AG04450 (cell line): ENCODE measurements at regions not wholly inside any gene's neighbourhood (a gene's known extent, or its start where the extent isn't known, plus 50 kb on each side); places are given as distances from the start of the nearest gene placed in this dataset.

ENCODE experiments used
- CTCF ChIA-PET: fragments of 300-600, 350-600 bp; formaldehyde crosslinking; extraction: SDS; loops from one replicate; lab custom pipeline; 2022; ENCODE audit warnings: antibody characterized with exemption, inconsistent platforms; lab: Charles Lee
- POLR2A ChIA-PET: fragments of 350-600 bp; formaldehyde crosslinking; extraction: SDS; loops from one replicate; lab custom pipeline; 2021; ENCODE audit warnings: antibody characterized with exemption, inconsistent platforms; lab: Yijun Ruan, JAX
- DNase-seq: peaks from one replicate; pipeline ENCODE4 v3.0.0-alpha.2; 2011; ENCODE audit warnings: low read depth, low spot score
- H3K27ac ChIP-seq: one replicate; pipeline ENCODE4 v1.5.1; 2012; ENCODE audit warnings: low read depth, low read length, control low read depth
- H3K27me3 ChIP-seq: one replicate; pipeline ENCODE4 v1.6.0; 2012; ENCODE audit warnings: low read length; ENCODE audit not compliant: control insufficient read depth, insufficient read depth
- H3K4me3 ChIP-seq: 2 replicates; pipeline ENCODE4 v1.5.1; 2011; ENCODE audit warnings: mild to moderate bottlenecking, low read depth, low read length, control low read depth
- H3K9me3 ChIP-seq: 2 replicates; pipeline ENCODE4 v1.5.1; 2012; ENCODE audit warnings: low read length; ENCODE audit not compliant: control insufficient read depth, insufficient read depth
- CTCF ChIP-seq: IDR thresholded peaks from 2 replicates; pipeline ENCODE4 v1.5.1; 2011; ENCODE audit warnings: low read depth, low read length, control low read depth, inconsistent platforms

GRCh38 chr1:185603158-185603557 lies 131.0 kb upstream of the HMCN1 start:
- ChIA-PET POLR2A (no interaction called here), CTCF (no interaction called here)
- no peak for DNase-seq
- no peak for TF ChIP-seq CTCF
- no peak overlapping the region for H3K27ac ChIP-seq
- H3K9me3 ChIP-seq = no peaks in the 10 kb centered on the region
- no peaks in the 10 kb centered on the region for H3K27me3 ChIP-seq
- H3K4me3 ChIP-seq = no peak overlapping the region

GRCh38 chr1:185601189-185601588 lies 133.0 kb upstream of the HMCN1 start:
- DNase-seq = no peak
- CTCF ChIA-PET = no interaction called here

DNA sequence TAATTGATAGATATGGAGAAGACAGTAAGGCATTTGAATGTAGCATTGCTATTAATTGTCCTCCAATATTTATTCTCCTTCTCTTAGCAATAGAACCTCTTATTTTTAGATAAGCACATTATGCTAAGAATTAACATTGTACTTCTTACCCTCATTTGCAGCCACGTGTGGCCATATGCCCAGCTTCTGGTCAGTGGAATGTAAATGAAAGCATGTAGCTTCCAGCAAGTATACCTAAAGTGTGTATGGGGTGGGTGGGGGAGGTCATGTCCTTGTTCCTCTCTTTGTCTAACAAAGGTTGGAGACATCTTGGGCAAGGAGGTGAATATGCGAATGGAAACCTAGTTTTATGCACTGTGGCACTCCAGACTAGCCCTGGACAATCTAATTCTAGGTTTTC lies 133.6 kb upstream of the HMCN1 start:
- Histone ChIP-seq H3K27ac (no peak overlapping the region), H3K4me3 (no peak overlapping the region), H3K27me3 (no peaks in the 10 kb centered on the region), H3K9me3 (no peaks in the 10 kb centered on the region)
- DNase-seq = no peak
- CTCF ChIA-PET = no interaction called here
- POLR2A ChIA-PET = interaction anchor here (0.6 kb wide), 3 partner anchors 284 to 847 kb away, joined by 3 to 5 read pairs (median 3); partner anchors contain the start of gene IVNS1ABP
- no peak for TF ChIP-seq CTCF

More at GRCh38 chr1:185601189-185601588, 133.0 kb upstream of the HMCN1 start:
- Histone ChIP-seq H3K27ac (no peak overlapping the region), H3K27me3 (no peaks in the 10 kb centered on the region), H3K4me3 (no peak overlapping the region), H3K9me3 (no peaks in the 10 kb centered on the region)
- POLR2A ChIA-PET = no interaction called here
- TF ChIP-seq CTCF = no peak

DNA sequence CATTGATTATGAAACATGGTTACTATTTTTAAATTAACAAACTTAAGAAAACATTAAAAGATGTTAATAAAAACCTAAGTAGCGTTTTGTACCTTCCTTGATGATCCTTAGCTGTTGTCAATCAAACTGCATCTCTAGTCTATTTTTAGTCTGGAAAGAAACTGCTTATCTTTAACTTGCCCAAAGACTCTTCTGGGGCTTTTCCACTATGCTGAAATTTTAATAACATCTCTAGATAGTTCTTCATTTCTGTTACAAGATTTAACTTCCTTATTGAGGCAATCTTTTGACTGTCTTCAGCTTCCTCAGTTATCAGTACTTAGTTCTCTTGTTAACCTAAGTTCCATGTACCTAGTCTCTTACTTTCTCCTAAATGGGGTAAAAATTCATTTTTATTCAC lies 135.9 kb upstream of the HMCN1 start:
- no peak for DNase-seq
- Histone ChIP-seq H3K4me3 (no peak overlapping the region), H3K27ac (no peak overlapping the region), H3K9me3 (no peaks in the 10 kb centered on the region), H3K27me3 (no peaks in the 10 kb centered on the region)
- POLR2A ChIA-PET = no interaction called here
- CTCF ChIA-PET = interaction anchor here (0.8 kb wide), 1 partner anchor 429 kb away, joined by 4 read pairs; no protein-coding TSS in a partner anchor
- no peak for TF ChIP-seq CTCF

DNA sequence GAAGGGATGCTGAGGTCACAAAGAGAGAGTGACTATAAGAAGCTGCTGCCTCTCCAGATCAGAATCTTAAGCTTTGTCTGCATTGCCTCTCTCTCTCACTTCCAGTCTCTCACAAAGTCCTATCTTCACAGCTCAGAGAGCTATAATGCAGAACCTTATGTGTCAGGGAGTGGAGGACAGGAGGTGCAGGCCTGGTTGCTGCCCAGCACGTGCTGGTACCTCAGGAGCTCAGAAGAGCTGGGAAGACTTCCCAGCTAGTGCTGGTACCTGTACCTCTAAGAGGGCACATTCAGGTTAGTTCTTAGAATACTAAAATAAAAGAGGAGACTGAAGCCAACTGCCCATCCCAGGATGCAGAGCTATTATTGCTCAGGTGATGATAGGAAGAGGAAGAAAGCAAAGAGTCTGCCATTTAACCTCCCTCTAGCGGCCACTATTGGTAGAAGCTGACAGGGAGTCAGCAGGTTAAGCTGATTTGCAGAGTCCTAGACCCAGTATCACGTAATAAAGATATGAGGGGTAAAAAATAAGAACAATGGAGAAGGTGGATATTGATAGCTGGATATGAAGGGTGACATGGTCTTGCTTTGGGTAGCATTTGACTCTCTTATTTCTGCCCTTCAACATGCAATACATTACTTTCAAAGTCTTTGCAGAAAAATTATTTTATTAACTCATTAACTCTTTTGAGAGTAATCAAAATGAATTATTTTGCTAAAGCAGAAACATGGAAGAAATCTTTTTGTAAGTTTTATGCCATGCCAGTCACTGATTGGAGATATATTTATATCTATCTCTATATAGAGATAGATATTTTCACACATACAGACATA lies 138.1 kb upstream of the HMCN1 start:
- peak; percentile 6 for DNase-seq
- no peaks in the 10 kb centered on the region for H3K9me3 ChIP-seq
- no peak overlapping the region for H3K27ac ChIP-seq
- ChIA-PET CTCF (interaction anchor here (0.6 to 3.6 kb wide), 63 partner anchors 9 to 605 kb away, joined by 3 to 27 read pairs (median 4); no protein-coding TSS in a partner anchor), POLR2A (no interaction called here)
- peak; percentile 83 for TF ChIP-seq CTCF
- H3K4me3 ChIP-seq = no peak overlapping the region
- no peaks in the 10 kb centered on the region for H3K27me3 ChIP-seq
